ENCODE measurements at regions not wholly inside any gene's neighbourhood (a gene's known extent, or its start where the extent isn't known, plus 50 kb on each side); places are given as distances from the start of the nearest gene placed in this dataset.

- no peak for TF ChIP-seq POLR2A (IDR thresholded peaks at IDR 0.05; ENCODE audit: low read depth, low read length)
- no peak for TF ChIP-seq POLR2AphosphoS5 (IDR thresholded peaks at IDR 0.05; ENCODE audit: low read depth, low read length)
Measured at GRCh38 chr7:153415632-153416031, 636.6 kb upstream of the DPP6 start.
